K562 (cell line): ENCODE measurements at regions not wholly inside any gene's neighbourhood (a gene's known extent, or its start where the extent isn't known, plus 50 kb on each side); places are given as distances from the start of the nearest gene placed in this dataset.

ENCODE experiments used
- ATAC-seq: fragments of 200-7000 bp; cut with Tn5 transposase; 3 replicates; pipeline ENCODE4 v1.9.1; 2020; ENCODE audit warnings: moderate library complexity
- BruUV-seq: library from RNA; stranded (reverse); fragments of 400-500 nt; replicated peaks from 2 replicates; lab custom pipeline; 2021; lab: Mats Ljungman, UMichigan
- CTCF ChIA-PET: fragments of 300-600 bp; formaldehyde crosslinking; extraction: SDS; loops from one replicate; lab custom pipeline; 2021; ENCODE audit warnings: low intra/inter-chr PET ratio; lab: Yijun Ruan, JAX
- POLR2A ChIA-PET: fragments of 300-600, 350-650 bp; sonication (Branson Sonifier 250); formaldehyde crosslinking; extraction: SDS; loops from one replicate; lab custom pipeline; 2021; ENCODE audit warnings: antibody characterized with exemption, inconsistent platforms; lab: Yijun Ruan, JAX
- DNase-seq, 4 experiments: peaks; one replicate each; pipeline versions ENCODE4 v3.0.0 to v3.0.0-alpha.2; 2011 to 2018; ENCODE audit warnings: low spot score in 3 of 4, mixed read lengths in 3 of 4; ENCODE audit errors: extremely low read depth in 1 of 4
- FAIRE-seq: peaks from 2 replicates; lab custom pipeline; 2011; peaks lifted over from hg19 to GRCh38; lab: Jason Lieb, UNC
- H2AFZ ChIP-seq: 2 replicates; pipeline ENCODE4 v1.6.0; 2011; ENCODE audit warnings: low read depth, low read length, control low read depth, inconsistent platforms
- H3K27ac ChIP-seq: fragments of 200-600 bp; 3 replicates; pipeline ENCODE4 v1.8.0; 2011; ENCODE audit warnings: low read depth, mild to moderate bottlenecking, control low read depth, inconsistent platforms, low read length, moderate library complexity, mixed read lengths; ENCODE audit errors: extremely low read depth
- H3K27me3 ChIP-seq, 2 experiments: fragments of 300-600 bp in 1 of 2; 2 replicates in 1 of 2; 3 replicates in 1 of 2; pipeline versions ENCODE4 v1.6.0 to v1.8.0; 2011; ENCODE audit warnings: inconsistent platforms in 2 of 2, low read length in 2 of 2, mild to moderate bottlenecking in 1 of 2, mixed read lengths in 1 of 2, moderate library complexity in 1 of 2; ENCODE audit not compliant: control insufficient read depth in 2 of 2, insufficient read depth in 2 of 2
- H3K36me3 ChIP-seq: fragments of 300-600 bp; 3 replicates; pipeline ENCODE4 v1.8.0; 2011; ENCODE audit warnings: mild to moderate bottlenecking, low read length, inconsistent platforms; ENCODE audit not compliant: control insufficient read depth, insufficient read depth
- H3K4me1 ChIP-seq, 2 experiments: fragments of 200-600 bp in 1 of 2; replicated peaks in 1 of 2; 2 replicates in 1 of 2; 3 replicates in 1 of 2; pipeline versions ENCODE4 v1.5.1 to v1.8.0; 2011; ENCODE audit warnings: inconsistent platforms in 2 of 2, low read length in 2 of 2, mild to moderate bottlenecking in 1 of 2, mixed read lengths in 1 of 2, moderate library complexity in 1 of 2; ENCODE audit not compliant: control insufficient read depth in 2 of 2, insufficient read depth in 2 of 2
- H3K4me2 ChIP-seq: 2 replicates; pipeline ENCODE4 v1.6.1; 2011; ENCODE audit warnings: low read length, control low read depth, inconsistent platforms, mixed read lengths; ENCODE audit not compliant: insufficient read depth
- H3K4me3 ChIP-seq: fragments of 200-600 bp; sonication (generic), shearing (Covaris generic); 2 replicates; pipeline ENCODE4 v1.5.1; 2016; ENCODE audit warnings: control low read depth, inconsistent platforms
- H3K79me2 ChIP-seq: fragments of 200-600 bp; 3 replicates; pipeline ENCODE4 v1.8.0; 2011; ENCODE audit warnings: low read length, inconsistent platforms; ENCODE audit not compliant: control insufficient read depth, insufficient read depth
- H3K9ac ChIP-seq, 2 experiments: 2 replicates each; pipeline versions ENCODE4 v1.6.0 to v1.6.1; 2011; ENCODE audit warnings: low read depth in 2 of 2, low read length in 2 of 2, control low read depth in 1 of 2, inconsistent platforms in 1 of 2, mild to moderate bottlenecking in 1 of 2, mixed read lengths in 1 of 2; ENCODE audit not compliant: insufficient read depth in 1 of 2
- H3K9me1 ChIP-seq: one replicate; pipeline ENCODE4 v1.6.0; 2011; ENCODE audit warnings: inconsistent platforms, mild to moderate bottlenecking, low read length, moderate library complexity; ENCODE audit not compliant: control insufficient read depth, insufficient read depth
- H3K9me3 ChIP-seq: replicated peaks from 2 replicates; pipeline ENCODE4 v1.5.1; 2011; ENCODE audit warnings: low read depth, low read length, inconsistent platforms; ENCODE audit not compliant: control insufficient read depth, insufficient read depth
- H4K20me1 ChIP-seq: replicated peaks from 2 replicates; pipeline ENCODE4 v1.6.1; 2011; ENCODE audit warnings: low read length, inconsistent platforms, mixed read lengths; ENCODE audit not compliant: control insufficient read depth, insufficient read depth
- BACH1 ChIP-seq: fragments of 200-800 bp; sonication (Bioruptor generic); IDR thresholded peaks from 2 replicates; pipeline ENCODE4 v1.6.1; 2016; ENCODE audit warnings: missing genetic modification characterization, missing compliant biosample characterization
- CCNT2 ChIP-seq: IDR thresholded peaks from 2 replicates; pipeline ENCODE4 v1.6.1; 2011; ENCODE audit warnings: borderline replicate concordance, low read depth, mild to moderate bottlenecking, moderate library complexity, mixed read lengths, low read length; ENCODE audit not compliant: insufficient read length; ENCODE audit errors: extremely low read depth
- CXXC5 ChIP-seq: fragments of 250-450 bp; sonication (Bioruptor Pico); IDR thresholded peaks from 2 replicates; pipeline ENCODE4 v1.8.0; 2022; ENCODE audit warnings: inconsistent platforms, mild to moderate bottlenecking, moderate library complexity
- E4F1 ChIP-seq: fragments of 250-450 bp; sonication (Bioruptor Pico); IDR thresholded peaks from 2 replicates; pipeline ENCODE4 v1.5.0; 2021; ENCODE audit warnings: mild to moderate bottlenecking, borderline replicate concordance
- FOXA1 ChIP-seq: fragments of 450-650 bp; IDR thresholded peaks from 2 replicates; pipeline ENCODE4 v1.6.1; 2016; ENCODE audit warnings: mild to moderate bottlenecking, borderline replicate concordance
- FOXK1 ChIP-seq: sonication (generic); formaldehyde crosslinking; IDR thresholded peaks from 2 replicates; pipeline ENCODE4 v1.8.0; 2022; ENCODE audit warnings: missing genetic modification reagents, mild to moderate bottlenecking, borderline replicate concordance
- HNRNPK ChIP-seq: fragments of 200-400 bp; formaldehyde crosslinking; IDR thresholded peaks from one replicate; pipeline ENCODE4 v1.6.1; 2018; ENCODE audit warnings: mild to moderate bottlenecking, low read depth, low read length; ENCODE audit not compliant: poor library complexity, severe bottlenecking
- LARP7 ChIP-seq: fragments of 450-650 bp; IDR thresholded peaks from 2 replicates; pipeline ENCODE4 v1.6.1; 2016
- MCM3 ChIP-seq: fragments of 450-650 bp; IDR thresholded peaks from 2 replicates; pipeline ENCODE4 v1.6.1; 2016
- MTA1 ChIP-seq: fragments of 450-650 bp; IDR thresholded peaks from 2 replicates; pipeline ENCODE4 v1.6.1; 2017; ENCODE audit warnings: borderline replicate concordance
- RAD51 ChIP-seq: fragments of 450-650 bp; IDR thresholded peaks from 2 replicates; pipeline ENCODE4 v1.7.1; 2016; ENCODE audit warnings: low read depth, mild to moderate bottlenecking, borderline replicate concordance
- TFAP4 ChIP-seq: sonication (generic); formaldehyde crosslinking; IDR thresholded peaks from 2 replicates; pipeline ENCODE4 v1.8.0; 2022; ENCODE audit warnings: missing genetic modification reagents, mild to moderate bottlenecking, moderate library complexity, borderline replicate concordance
- UBTF ChIP-seq, 2 experiments: IDR thresholded peaks; 2 replicates each; pipeline ENCODE4 v1.6.1; 2012; ENCODE audit warnings: improper control_type of control experiment in 2 of 2, low read depth in 2 of 2, low read length in 2 of 2, borderline replicate concordance in 1 of 2
- ZNF717 ChIP-seq: fragments of 250-450 bp; sonication (Bioruptor Pico); IDR thresholded peaks from 2 replicates; pipeline ENCODE4 v1.5.0; 2021
- WGBS: fragments of 100-300 bp; shearing (Covaris generic); methylation state at CpG from one replicate; pipeline ENCODE4 v1.1.6; 2016; ENCODE audit warnings: low coverage, mixed read lengths; ENCODE audit not compliant: insufficient coverage; ENCODE audit errors: missing lambda C conversion rate; 5-methylcytosine and 5-hydroxymethylcytosine counted together
- in situ Hi-C: fragments of 300-500 bp; cut with MboI; formaldehyde crosslinking; loops from 4 replicates; pipeline ENCODE4 v1.15.0; 2018; ENCODE audit warnings: inconsistent platforms, mixed read lengths
- intact Hi-C: fragments of 100-400 bp; cut with micrococcal nuclease; formaldehyde crosslinking; loops from 2 replicates; pipeline ENCODE4 v1.14.2; 2022
- TF ChIP-seq, protein P1 (sequence below): fragments of 250-450 bp; sonication (Bioruptor Pico); IDR thresholded peaks from 2 replicates; pipeline ENCODE4 v1.8.0; 2021; ENCODE audit warnings: mild to moderate bottlenecking, moderate library complexity

DNA sequence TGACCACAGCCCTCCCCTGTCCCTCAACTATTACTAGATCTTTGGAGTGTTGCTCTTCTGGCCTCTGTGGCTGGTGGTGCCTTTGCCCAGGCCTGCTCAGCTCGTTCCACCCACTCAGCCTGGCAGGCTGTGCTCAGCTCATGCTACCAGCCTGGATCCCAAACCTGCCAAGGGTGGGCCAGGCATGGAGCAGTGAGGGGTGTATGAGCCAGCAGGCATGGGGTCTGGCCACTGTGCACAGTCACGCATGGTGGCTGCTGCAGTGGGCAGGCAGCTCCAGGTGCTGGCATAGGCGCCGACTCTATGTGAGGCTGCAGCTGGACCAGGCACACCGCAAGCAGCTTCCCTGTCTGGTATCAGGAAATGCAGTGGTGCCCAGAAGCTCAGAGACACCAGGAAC lies 449.9 kb downstream of the MATN1 start:
- BruUV-seq: no TSS peak
- Histone ChIP-seq H4K20me1 (no peaks in the 10 kb centered on the region), H3K79me2 (no peaks in the 10 kb centered on the region), H3K9me3 (no peaks in the 10 kb centered on the region), H3K9ac (no peak overlapping the region), H3K4me2 (no peak overlapping the region), H3K36me3 (no peaks in the 10 kb centered on the region), H3K4me1 (no peaks in the 10 kb centered on the region), H3K27ac (no peak overlapping the region), H3K4me3 (no peak overlapping the region), H2AFZ (no peak overlapping the region), H3K9me1 (peaks cover 2% of the 10 kb centered on the region), H3K27me3 (peaks cover 2 to 17% of the 10 kb centered on the region in 2 experiments; a peak in 1 of 5 replicates)
- DNase-seq (no peak), ATAC-seq (no peak), FAIRE-seq (no peak)
- ChIA-PET POLR2A (interaction anchor here (0.6 kb wide), 2 partner anchors 9 to 418 kb away, joined by 3 read pairs; no protein-coding TSS in a partner anchor), CTCF (no interaction called here)
- intact Hi-C loops: no loop called here
- WGBS: 4% methylated on average over 5 of the region's 5 CpGs
- in situ Hi-C loops: no loop called here
- no peak for TF ChIP-seq CCNT2
- TF ChIP-seq UBTF (IDR thresholded peaks at IDR 0.05; ENCODE audit: borderline replicate concordance in 1 of 2, low read depth in 2 of 2, low read length in 2 of 2): no peak
- no peak for TF ChIP-seq ZNF717
- TF ChIP-seq E4F1: no peak
- no peak for TF ChIP-seq FOXK1 (CRISPR knock-in tag)
- no peak for TF ChIP-seq TFAP4
- no peak for TF ChIP-seq RAD51
- no peak for TF ChIP-seq FOXA1
- TF ChIP-seq LARP7: no peak
- TF ChIP-seq, protein P1, sequence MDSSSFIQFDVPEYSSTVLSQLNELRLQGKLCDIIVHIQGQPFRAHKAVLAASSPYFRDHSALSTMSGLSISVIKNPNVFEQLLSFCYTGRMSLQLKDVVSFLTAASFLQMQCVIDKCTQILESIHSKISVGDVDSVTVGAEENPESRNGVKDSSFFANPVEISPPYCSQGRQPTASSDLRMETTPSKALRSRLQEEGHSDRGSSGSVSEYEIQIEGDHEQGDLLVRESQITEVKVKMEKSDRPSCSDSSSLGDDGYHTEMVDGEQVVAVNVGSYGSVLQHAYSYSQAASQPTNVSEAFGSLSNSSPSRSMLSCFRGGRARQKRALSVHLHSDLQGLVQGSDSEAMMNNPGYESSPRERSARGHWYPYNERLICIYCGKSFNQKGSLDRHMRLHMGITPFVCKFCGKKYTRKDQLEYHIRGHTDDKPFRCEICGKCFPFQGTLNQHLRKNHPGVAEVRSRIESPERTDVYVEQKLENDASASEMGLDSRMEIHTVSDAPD (CRISPR knock-in tag): no peak
- TF ChIP-seq CXXC5: no peak
- no peak for TF ChIP-seq MTA1
- no peak for TF ChIP-seq MCM3
- no peak for TF ChIP-seq BACH1 (tag)
- no peak for TF ChIP-seq HNRNPK
